AG04449 (cell line): ENCODE measurements at regions not wholly inside any gene's neighbourhood (a gene's known extent, or its start where the extent isn't known, plus 50 kb on each side); places are given as distances from the start of the nearest gene placed in this dataset.

ENCODE experiments used
- CTCF ChIA-PET: fragments of 350-600 bp; formaldehyde crosslinking; extraction: SDS; loops from one replicate; lab custom pipeline; 2021; ENCODE audit warnings: antibody characterized with exemption; lab: Yijun Ruan, JAX
- POLR2A ChIA-PET: fragments of 400-600, 350-600 bp; formaldehyde crosslinking; extraction: SDS; loops from one replicate; lab custom pipeline; 2020; ENCODE audit warnings: antibody characterized with exemption, inconsistent platforms; lab: Yijun Ruan, JAX
- DNase-seq: peaks from one replicate; pipeline ENCODE4 v3.0.0-alpha.2; 2010; ENCODE audit warnings: low read depth, low spot score
- H3K4me3 ChIP-seq: 2 replicates; pipeline ENCODE4 v1.5.1; 2011; ENCODE audit warnings: low read depth, mild to moderate bottlenecking, control low read depth, low read length
- TF ChIP-seq, protein P1 (sequence below): IDR thresholded peaks from one replicate; pipeline ENCODE4 v1.5.1; 2011; ENCODE audit warnings: mild to moderate bottlenecking, moderate library complexity, low read length, control low read depth, inconsistent platforms; ENCODE audit not compliant: insufficient read depth; ENCODE audit errors: missing control alignments

DNA sequence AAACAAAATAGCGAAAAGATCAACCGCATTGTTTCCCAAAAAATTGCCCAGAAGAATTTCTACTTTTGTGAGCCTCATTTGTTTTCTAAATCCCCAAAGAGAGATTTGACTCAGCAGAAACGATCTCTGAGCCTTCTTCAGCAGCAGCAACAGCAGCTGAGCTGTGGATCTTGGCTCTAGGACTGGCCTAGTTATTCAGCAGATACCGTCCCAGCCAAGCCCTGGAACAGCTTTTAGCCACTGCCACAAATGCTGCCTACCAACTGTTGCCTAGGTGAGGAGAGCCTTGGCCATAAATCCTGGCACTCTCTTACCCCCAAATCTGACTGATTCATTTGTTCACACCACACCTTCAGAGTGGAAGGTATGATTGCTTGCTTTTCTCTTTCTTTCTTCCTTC, 320.1 kb downstream of the TGFB2 start:
- TF ChIP-seq, protein P1, sequence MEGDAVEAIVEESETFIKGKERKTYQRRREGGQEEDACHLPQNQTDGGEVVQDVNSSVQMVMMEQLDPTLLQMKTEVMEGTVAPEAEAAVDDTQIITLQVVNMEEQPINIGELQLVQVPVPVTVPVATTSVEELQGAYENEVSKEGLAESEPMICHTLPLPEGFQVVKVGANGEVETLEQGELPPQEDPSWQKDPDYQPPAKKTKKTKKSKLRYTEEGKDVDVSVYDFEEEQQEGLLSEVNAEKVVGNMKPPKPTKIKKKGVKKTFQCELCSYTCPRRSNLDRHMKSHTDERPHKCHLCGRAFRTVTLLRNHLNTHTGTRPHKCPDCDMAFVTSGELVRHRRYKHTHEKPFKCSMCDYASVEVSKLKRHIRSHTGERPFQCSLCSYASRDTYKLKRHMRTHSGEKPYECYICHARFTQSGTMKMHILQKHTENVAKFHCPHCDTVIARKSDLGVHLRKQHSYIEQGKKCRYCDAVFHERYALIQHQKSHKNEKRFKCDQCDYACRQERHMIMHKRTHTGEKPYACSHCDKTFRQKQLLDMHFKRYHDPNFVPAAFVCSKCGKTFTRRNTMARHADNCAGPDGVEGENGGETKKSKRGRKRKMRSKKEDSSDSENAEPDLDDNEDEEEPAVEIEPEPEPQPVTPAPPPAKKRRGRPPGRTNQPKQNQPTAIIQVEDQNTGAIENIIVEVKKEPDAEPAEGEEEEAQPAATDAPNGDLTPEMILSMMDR, result no peak
- ChIA-PET CTCF (no interaction called here), POLR2A (no interaction called here)
- DNase-seq, result no peak
- no peak overlapping the region for H3K4me3 ChIP-seq

DNA sequence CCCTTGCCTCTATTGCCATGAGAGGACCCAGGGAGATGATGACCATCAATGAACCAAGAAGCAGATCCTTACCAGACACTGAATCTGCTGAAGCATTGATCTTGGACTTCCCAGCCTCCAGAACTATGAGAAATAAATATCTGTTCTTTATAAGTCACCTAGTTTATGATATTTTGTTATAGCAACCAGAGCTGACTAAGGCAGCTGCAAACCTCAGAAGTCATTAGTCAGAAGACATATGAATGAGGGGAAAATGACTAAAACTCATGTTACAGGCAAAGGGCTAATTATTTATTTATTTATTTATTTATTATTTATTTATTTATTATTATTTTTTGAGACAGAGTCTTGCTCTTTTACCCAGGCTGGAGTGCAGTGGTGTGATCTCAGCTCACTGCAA, 321.1 kb downstream of the TGFB2 start:
- H3K4me3 ChIP-seq, result no peak overlapping the region
- no peak for DNase-seq
- ChIA-PET CTCF (no interaction called here), POLR2A (no interaction called here)
- TF ChIP-seq, protein P1, result no peak

DNA sequence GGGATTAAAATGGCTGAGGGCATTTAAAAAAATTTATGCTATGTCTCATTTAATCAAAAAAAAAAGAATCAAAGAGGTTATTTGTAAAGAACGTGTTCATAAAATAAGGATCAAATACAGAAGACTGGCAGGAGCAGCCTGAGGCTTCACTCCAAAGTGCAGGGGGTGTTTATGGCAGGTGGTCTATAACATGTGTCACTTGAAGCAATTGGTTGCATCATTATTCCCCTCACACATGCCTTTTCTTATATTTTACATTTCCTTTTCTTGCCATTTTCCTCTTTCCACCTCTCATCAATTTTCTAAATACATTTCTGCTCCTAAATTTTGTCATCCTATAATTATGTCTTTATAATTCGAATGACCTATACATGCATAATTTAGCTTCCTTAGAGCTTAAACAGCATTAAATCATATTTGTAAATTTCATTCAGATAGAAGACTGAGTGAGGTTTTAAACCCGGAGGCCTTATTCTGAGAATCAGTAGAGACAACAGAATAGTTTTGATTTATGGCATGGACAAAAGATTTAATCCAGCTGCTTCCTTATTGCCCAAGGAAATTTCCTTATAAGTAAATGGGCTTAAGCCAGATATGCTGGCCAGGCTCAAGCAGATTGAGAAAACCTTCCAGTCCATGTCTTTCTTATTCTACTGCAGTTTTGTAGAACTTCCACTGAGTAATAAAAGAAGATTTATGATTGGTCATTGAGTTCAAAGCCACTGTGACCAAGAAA, 322.8 kb downstream of the TGFB2 start:
- no peak for DNase-seq
- ChIA-PET POLR2A (no interaction called here), CTCF (no interaction called here)
- TF ChIP-seq, protein P1, result no peak
- H3K4me3 ChIP-seq, result no peak overlapping the region

DNA sequence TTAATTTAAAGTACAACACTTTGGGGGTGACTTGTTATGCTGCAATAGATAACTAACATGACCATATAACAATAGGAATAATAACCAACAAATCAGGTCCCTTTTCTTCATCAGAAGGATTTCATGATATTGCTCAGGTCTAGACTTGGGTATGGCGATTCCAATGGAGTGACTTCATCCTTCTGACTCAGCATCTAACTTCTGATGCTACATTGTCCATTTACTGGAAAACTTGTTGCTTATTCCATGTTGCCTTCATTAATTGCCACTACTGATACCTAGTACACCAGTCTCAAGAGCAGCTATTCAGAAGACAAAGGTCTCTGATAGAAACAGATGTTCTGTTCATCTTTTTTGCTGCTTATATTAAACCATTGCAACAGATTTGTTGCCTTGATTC, 324.3 kb downstream of the TGFB2 start:
- no peak overlapping the region for H3K4me3 ChIP-seq
- CTCF ChIA-PET, result no interaction called here
- DNase-seq, result no peak
- TF ChIP-seq, protein P1, result no peak
- POLR2A ChIA-PET, result no interaction called here

DNA sequence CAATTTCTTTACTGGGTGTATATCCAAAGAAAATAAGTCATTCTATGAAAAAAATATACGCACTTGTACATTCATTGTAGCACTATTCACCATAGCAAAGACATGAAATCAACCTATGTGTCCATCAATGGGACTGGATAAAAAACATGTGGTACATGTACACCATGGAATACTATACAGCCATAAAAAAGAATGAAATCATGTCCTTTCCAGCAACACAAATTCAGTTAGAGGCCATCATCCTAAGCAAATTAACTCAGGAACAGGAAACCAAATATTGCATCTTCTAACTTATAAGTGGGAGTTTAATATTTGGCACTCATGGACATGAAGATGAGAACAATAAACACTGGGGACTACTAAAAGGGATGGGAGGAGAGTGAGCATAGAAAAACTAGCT, 325.7 kb downstream of the TGFB2 start:
- DNase-seq, result no peak
- ChIA-PET CTCF (interaction anchor here (1.3 kb wide), 2 partner anchors 8 to 897 kb away, joined by 3 read pairs; no protein-coding TSS in a partner anchor), POLR2A (no interaction called here)
- H3K4me3 ChIP-seq, result no peak overlapping the region
- TF ChIP-seq, protein P1, result no peak

DNA sequence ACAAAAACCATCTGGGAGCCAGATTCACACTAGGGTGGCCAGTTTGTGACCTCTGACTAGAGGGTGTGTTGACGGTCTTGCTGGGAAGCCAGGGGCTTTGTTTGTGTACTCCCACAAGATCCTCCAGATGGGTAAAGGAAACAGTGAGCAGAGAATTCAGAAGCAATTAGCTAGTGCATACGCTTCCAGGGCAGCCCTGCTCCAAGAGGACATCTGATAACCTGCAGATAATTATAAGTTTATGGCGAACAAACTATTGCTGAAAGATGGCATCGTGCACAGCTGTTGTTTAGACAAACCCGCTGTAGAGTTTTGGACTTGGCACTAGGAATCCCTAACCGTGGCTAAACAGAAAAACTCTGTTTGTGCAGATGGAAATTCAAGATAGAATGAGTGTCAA, 326.4 kb downstream of the TGFB2 start:
- no peak overlapping the region for H3K4me3 ChIP-seq
- CTCF ChIA-PET, result interaction anchor here (0.5 to 1.3 kb wide), 3 partner anchors 9 to 896 kb away, joined by 3 read pairs; no protein-coding TSS in a partner anchor
- POLR2A ChIA-PET, result no interaction called here
- DNase-seq, result no peak
- TF ChIP-seq, protein P1, result no peak
